Cardiac septum (tissue), 1 donor: ENCODE measurements at regions not wholly inside any gene's neighbourhood (a gene's known extent, or its start where the extent isn't known, plus 50 kb on each side); places are given as distances from the start of the nearest gene placed in this dataset.
"Not testable (repeated sequence)": the region's sequence is repeated elsewhere in the genome, so short reads cannot be mapped to it uniquely, and the experiment has no call there.

Experiments
- DNase-seq: peaks from one replicate; pipeline ENCODE4 v3.0.0-alpha.2; 2020; ENCODE audit warnings: low spot score
- intact Hi-C: fragments of 100-400 bp; cut with DNase I; formaldehyde crosslinking; loops from one replicate; pipeline ENCODE4 v1.14.0; 2022
- donor health status: DM: no; HTN: no; CAD: no.

DNA sequence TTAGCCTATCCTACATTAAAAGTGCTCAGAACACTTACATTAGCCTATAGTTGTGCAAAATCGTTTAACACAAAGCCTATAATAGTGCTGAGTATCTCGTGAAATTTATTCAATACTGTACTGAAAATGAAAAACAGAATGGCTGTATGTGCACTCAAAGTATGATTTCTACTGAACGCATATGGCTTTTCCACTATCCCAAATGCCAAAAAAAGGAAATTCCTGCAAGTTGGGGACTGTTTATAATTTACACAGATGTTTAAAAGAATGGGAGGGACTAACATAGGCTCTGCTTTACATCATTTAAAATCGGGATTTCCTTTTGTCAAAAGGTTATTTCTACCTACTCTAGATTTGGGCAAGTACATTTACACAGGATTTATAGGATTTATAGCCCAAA is 101.4 kb upstream of the PELI1 start:
- no peak for DNase-seq
- intact Hi-C loops = no loop called here

DNA sequence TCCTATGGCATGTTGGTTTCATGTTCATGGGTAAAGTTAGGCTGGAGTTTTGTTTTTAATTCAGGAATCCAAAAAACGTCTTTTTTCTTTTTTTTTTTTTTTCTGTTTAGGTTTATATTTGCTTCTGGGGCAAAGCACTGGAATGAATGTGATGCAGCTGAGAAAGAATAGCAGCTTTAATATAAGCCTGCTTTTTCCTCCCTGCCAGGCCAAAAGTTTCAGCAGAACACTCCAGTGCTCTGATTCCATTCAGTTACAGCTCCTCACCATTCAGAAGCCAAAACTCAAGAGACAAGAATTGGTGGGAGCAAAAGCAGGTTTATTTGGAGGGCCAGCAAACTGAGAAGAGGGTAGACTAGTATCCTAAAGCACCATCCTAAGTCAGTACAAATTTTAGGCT is 102.7 kb upstream of the PELI1 start:
- no peak for DNase-seq
- intact Hi-C loops = no loop called here

DNA sequence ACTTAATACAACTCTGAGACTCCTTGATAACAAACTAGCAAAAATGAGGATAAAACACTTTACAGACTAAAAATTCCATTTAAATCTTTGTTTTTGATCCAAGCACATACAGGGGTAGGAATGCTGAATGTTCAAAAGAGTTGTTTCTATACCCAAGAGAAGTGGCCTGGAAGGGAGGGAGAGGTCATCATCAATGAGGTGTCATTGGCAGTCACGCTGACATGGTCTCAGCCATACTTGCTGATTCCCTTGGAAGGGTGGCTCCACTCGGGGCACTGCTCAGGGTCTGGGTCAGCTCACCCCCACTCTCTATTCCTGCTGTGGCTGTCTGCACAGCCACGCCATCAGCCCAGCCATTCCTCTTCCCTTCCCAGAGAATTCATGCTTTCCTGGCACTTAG is 105.2 kb upstream of the PELI1 start:
- DNase-seq = no peak
- intact Hi-C loops = no loop called here

GRCh38 chr2:64250063-64250462 is 105.8 kb upstream of the PELI1 start:
- intact Hi-C loops = no loop called here
- no peak for DNase-seq

- DNase-seq = no peak
- intact Hi-C loops = no loop called here
Measured at GRCh38 chr2:64250751-64251423, 106.7 kb upstream of the PELI1 start.

DNA sequence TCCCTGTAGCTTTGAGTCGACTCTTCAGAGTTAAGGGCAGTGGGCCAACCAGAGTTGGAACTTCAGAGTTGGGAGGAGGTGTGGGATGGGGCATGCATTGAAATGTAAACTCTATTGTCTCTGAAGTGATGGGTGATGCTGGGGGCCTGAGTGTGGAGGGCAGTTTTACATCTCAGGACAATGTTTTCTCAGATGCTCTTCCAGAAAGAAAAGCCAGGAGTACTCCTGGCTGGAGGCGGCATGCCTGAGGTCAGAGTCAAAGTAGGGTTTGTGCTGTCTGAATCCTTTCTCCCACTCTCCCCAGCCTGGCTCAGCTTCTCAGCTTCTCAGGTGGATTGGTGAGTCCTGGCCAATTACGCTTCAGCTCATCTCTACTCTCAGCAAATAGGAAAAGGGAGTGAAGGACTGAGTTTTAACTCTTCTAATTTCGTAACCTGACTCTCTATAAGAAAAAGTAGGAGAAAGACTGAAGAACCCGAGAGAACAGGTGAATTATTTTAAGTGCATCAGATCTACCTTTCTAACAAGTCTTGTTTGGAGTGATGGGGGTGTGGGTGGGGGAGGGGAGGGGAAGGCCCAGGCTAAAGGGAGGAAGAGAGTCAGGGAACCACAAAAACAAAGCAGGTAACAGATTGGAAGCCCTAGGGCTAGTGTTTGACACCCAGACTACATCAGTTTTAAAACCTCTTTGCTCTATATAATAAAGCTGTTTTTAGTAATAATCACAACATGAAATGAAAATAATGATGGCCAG is 107.5 kb upstream of the PELI1 start:
- DNase-seq = no peak
- intact Hi-C loops = no loop called here

- intact Hi-C loops, DNase-seq: not testable (repeated sequence)
Measured at GRCh38 chr2:64252251-64252978, 108.2 kb upstream of the PELI1 start.

- DNase-seq, intact Hi-C loops: not testable (repeated sequence)
Measured at GRCh38 chr2:64253421-64253820, 109.2 kb upstream of the PELI1 start.

DNA sequence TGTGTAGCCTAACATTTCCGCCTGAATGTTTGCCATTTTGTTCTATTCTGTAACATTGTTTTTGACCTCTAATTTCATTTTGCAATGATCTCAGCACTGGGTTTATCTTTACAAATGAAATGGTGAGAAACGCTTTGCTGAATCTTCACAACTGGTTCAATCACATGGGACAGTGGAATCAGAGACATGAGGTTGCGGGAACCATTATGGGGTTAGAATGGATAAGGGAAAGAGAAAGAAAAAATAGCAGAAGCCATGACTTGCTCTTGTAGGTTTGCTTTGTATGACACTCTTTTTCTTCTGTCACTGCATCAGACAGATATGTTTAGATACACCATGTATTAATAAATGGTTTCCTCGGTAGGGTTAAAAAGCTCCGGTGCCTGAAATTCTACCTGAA is 114.3 kb upstream of the PELI1 start:
- intact Hi-C loops = no loop called here
- DNase-seq = no peak

- intact Hi-C loops = no loop called here
- no peak for DNase-seq
Measured at GRCh38 chr2:64259312-64259711, 115.1 kb upstream of the PELI1 start.

DNA sequence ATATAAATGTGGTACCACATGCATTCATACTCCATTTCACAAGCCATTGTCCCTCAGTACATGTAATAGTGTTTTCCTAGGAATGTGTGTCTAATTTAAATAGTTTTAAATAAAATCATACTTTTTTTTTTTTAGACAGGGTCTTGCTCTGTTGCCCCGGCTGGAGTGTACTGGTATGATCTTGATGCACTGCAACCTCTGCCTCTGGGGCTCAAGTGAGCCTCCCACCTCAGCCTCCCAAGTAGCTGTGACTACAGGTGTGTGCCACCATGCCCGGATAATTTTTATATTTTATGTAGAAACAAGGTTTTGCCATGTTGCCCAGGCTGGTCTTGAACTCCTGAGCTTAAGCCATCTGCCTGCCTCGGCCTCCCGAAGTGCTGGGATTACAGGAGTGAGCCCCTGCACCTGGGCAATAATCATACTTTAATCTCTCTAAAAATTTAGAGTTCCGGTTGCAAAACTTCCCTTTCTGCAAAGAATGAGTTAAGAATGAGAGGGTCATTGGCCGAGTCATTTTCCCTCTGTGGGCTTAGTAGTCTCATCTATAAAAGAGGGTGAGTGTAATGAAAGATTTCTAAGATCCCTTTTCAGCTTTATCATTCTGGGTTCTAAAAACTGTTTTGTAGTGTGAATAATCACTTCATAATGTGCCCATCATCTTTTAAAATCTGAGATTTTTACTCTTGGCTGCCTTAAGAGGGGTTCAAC is 116.0 kb upstream of the PELI1 start:
- DNase-seq = no peak

GRCh38 chr2:64260817-64261216 is 116.6 kb upstream of the PELI1 start:
- intact Hi-C loops = no loop called here
- peak; percentile 90 for DNase-seq

More for the DNA sequence above, 116.0 kb upstream of the PELI1 start:
- intact Hi-C loops = no loop called here

- intact Hi-C loops = no loop called here
- DNase-seq = no peak
Measured at GRCh38 chr2:64262071-64262470, 117.9 kb upstream of the PELI1 start.

DNA sequence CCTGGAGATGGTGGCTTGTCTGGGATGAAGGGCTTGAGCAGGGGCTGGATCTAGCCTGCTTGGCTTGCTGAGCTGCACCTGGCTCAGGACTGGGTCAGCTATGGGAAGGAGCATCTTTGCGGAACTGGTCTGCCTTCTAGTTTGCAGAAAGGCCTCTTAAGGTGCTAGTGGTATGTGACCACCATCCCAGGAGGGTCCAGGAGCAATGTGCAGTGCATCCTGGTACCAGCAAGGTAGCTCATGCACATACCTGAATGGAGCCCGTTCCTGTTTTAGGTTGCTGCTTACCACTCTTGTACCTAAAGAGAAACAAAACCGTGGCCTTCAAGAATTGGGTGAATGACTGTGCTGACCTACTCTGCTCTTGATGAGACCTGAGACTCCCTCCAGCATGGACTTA is 118.6 kb upstream of the PELI1 start:
- DNase-seq = no peak

GRCh38 chr2:64263315-64263714 is 119.1 kb upstream of the PELI1 start:
- DNase-seq = no peak
- intact Hi-C loops = no loop called here

More for the DNA sequence above, 118.6 kb upstream of the PELI1 start:
- intact Hi-C loops = no loop called here

GRCh38 chr2:64267699-64268098 is 123.5 kb upstream of the PELI1 start:
- DNase-seq = no peak
- intact Hi-C loops = no loop called here

DNA sequence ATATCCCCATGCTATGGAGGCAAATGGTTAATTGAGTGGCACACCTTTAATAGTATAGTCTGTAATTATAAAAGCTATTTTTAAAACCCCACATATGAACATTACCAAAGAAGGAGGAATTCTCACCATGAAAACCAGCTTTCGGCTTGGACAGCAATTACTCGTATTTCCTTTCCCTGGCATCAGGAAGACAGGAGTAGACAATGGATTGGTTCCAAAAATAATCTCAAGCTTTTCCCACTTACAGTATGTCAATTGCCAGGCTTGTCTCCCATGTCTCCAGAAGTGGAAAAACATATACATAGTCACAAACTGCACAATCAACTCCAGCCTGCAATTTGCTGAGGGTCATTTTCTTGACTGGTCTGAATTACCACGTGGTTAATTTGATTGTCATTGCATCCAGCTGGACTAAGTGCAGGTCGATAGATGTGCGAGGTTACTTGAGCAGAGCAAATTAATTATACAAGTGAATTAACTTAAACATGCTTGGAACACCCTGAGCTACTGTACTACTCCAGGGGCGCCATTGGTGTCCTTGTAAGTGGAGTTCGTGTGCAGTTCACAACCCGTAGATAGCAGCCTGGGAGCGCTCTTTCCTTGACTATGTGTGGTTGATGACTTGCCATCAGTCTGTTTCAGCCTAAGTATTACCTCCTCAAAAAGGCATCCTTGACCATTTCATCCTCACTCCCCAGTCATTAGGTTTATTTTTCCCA is 124.3 kb upstream of the PELI1 start:
- DNase-seq = no peak
- intact Hi-C loops = no loop called here

- no peak for DNase-seq
- intact Hi-C loops = loop anchor here (5.0 kb wide), 2 partner anchors 46 to 131 kb away; partner anchors contain the start of gene PELI1
Measured at GRCh38 chr2:64273524-64274398, 129.5 kb upstream of the PELI1 start.
